Endothelial cell of umbilical vein (primary cell): ENCODE measurements at regions not wholly inside any gene's neighbourhood (a gene's known extent, or its start where the extent isn't known, plus 50 kb on each side); places are given as distances from the start of the nearest gene placed in this dataset.
A peak's percentile ranks its signal among the peaks of the same experiment; 100 is the strongest.

Experiments
- BruUV-seq: library from RNA; stranded (reverse); fragments of 400-500 nt; replicated peaks from 2 replicates; lab custom pipeline; 2021; lab: Mats Ljungman, UMichigan
- CTCF ChIA-PET: fragments of 300-600, 350-600 bp; sonication (Branson Sonifier 250); formaldehyde crosslinking; loops from one replicate; lab custom pipeline; 2021; ENCODE audit warnings: antibody characterized with exemption, inconsistent platforms; lab: Charles Lee
- POLR2A ChIA-PET: fragments of 300-600, 350-600 bp; sonication (Branson Sonifier 250); formaldehyde crosslinking; loops from one replicate; lab custom pipeline; 2021; ENCODE audit warnings: antibody characterized with exemption, inconsistent platforms; lab: Charles Lee
- DNase-seq: peaks from one replicate; pipeline ENCODE4 v3.0.0-alpha.2; 2011; ENCODE audit warnings: low read depth, low spot score
- FAIRE-seq: peaks from 2 replicates; lab custom pipeline; 2011; peaks lifted over from hg19 to GRCh38; lab: Jason Lieb, UNC
- H2AFZ ChIP-seq: 2 replicates; pipeline ENCODE4 v1.6.0; 2012; ENCODE audit warnings: low read depth, low read length, control low read depth, inconsistent platforms
- H3K27ac ChIP-seq: 2 replicates; pipeline ENCODE4 v1.5.1; 2011; ENCODE audit warnings: low read depth, mild to moderate bottlenecking, control low read depth, low read length, moderate library complexity; ENCODE audit not compliant: insufficient read depth
- H3K27me3 ChIP-seq, 2 experiments: 2 replicates each; pipeline versions ENCODE4 v1.6.0 to v1.6.1; 2011; ENCODE audit warnings: low read length in 2 of 2, mixed read lengths in 1 of 2; ENCODE audit not compliant: control insufficient read depth in 2 of 2, insufficient read depth in 2 of 2
- H3K36me3 ChIP-seq, 2 experiments: 2 replicates in 1 of 2; 3 replicates in 1 of 2; pipeline ENCODE4 v1.5.1; 2011; ENCODE audit warnings: low read length in 2 of 2, mild to moderate bottlenecking in 1 of 2, moderate library complexity in 1 of 2; ENCODE audit not compliant: control insufficient read depth in 2 of 2, insufficient read depth in 2 of 2; ENCODE audit errors: extremely low read depth in 1 of 2
- H3K4me1 ChIP-seq: 3 replicates; pipeline ENCODE4 v1.5.1; 2011; ENCODE audit warnings: mild to moderate bottlenecking, low read length; ENCODE audit not compliant: control insufficient read depth, insufficient read depth; ENCODE audit errors: extremely low read depth
- H3K4me2 ChIP-seq: 2 replicates; pipeline ENCODE4 v1.6.1; 2011; ENCODE audit warnings: low read length, control low read depth, mixed read lengths; ENCODE audit not compliant: insufficient read depth
- H3K4me3 ChIP-seq, 3 experiments: fragments of 200-600 bp in 1 of 3; sonication (generic), shearing (Covaris generic) in 1 of 3; replicated peaks in 1 of 3; 2 replicates each; pipeline ENCODE4 v1.5.1; 2011 to 2016; ENCODE audit warnings: control low read depth in 3 of 3, low read length in 3 of 3, mild to moderate bottlenecking in 2 of 3, inconsistent platforms in 1 of 3, low read depth in 1 of 3, moderate library complexity in 1 of 3; ENCODE audit not compliant: insufficient read depth in 1 of 3
- H3K79me2 ChIP-seq: 2 replicates; pipeline ENCODE4 v1.6.0; 2012; ENCODE audit warnings: low read length, inconsistent platforms; ENCODE audit not compliant: control insufficient read depth, insufficient read depth
- H3K9ac ChIP-seq: replicated peaks from 2 replicates; pipeline ENCODE3; 2011; ENCODE audit warnings: low read length, control low read depth; ENCODE audit not compliant: insufficient read depth; ENCODE audit errors: extremely low read depth
- H3K9me1 ChIP-seq: replicated peaks from 3 replicates; pipeline ENCODE4 v1.6.0; 2011; ENCODE audit warnings: mild to moderate bottlenecking, low read length; ENCODE audit not compliant: control insufficient read depth, insufficient read depth; ENCODE audit errors: extremely low read depth
- H3K9me3 ChIP-seq: replicated peaks from 2 replicates; pipeline ENCODE4 v1.5.1; 2012; ENCODE audit warnings: low read length, inconsistent platforms; ENCODE audit not compliant: control insufficient read depth, insufficient read depth
- H4K20me1 ChIP-seq: replicated peaks from 2 replicates; pipeline ENCODE3; 2011; ENCODE audit warnings: mild to moderate bottlenecking, low read length; ENCODE audit not compliant: control insufficient read depth, insufficient read depth; ENCODE audit errors: extremely low read depth
- CTCF ChIP-seq, 2 donors: IDR thresholded peaks; 1 replicate in 1 of 2; 2 replicates in 1 of 2; pipeline ENCODE4 v1.5.1; 2011; ENCODE audit warnings: low read length in 2 of 2, mild to moderate bottlenecking in 2 of 2, moderate library complexity in 2 of 2, control low read depth in 1 of 2, inconsistent platforms in 1 of 2, low read depth in 1 of 2; ENCODE audit not compliant: insufficient read depth in 1 of 2; ENCODE audit errors: extremely low read depth in 1 of 2
- EZH2 ChIP-seq: IDR thresholded peaks from 2 replicates; pipeline ENCODE4 v1.6.1; 2012; ENCODE audit warnings: borderline replicate concordance, low read depth, mild to moderate bottlenecking, moderate library complexity, low read length, inconsistent platforms; ENCODE audit not compliant: severe bottlenecking
- FOS ChIP-seq: IDR thresholded peaks from 2 replicates; pipeline ENCODE4 v1.6.1; 2011; ENCODE audit warnings: mild to moderate bottlenecking, low read length, moderate library complexity, borderline replicate concordance; ENCODE audit not compliant: insufficient read depth
- GATA2 ChIP-seq: IDR thresholded peaks from 2 replicates; pipeline ENCODE4 v1.7.0; 2011; ENCODE audit warnings: low read depth, mild to moderate bottlenecking, moderate library complexity, mixed read lengths, low read length; ENCODE audit not compliant: insufficient read length, insufficient read depth
- JUN ChIP-seq: IDR thresholded peaks from 2 replicates; pipeline ENCODE4 v1.6.1; 2011; ENCODE audit warnings: borderline replicate concordance, low read depth; ENCODE audit not compliant: insufficient read length, insufficient read depth
- MAX ChIP-seq: IDR thresholded peaks from 2 replicates; pipeline ENCODE4 v1.6.1; 2011; ENCODE audit not compliant: insufficient read depth, insufficient read length
- MYC ChIP-seq: IDR thresholded peaks from one replicate; pipeline ENCODE4 v1.6.1; 2011; ENCODE audit warnings: mild to moderate bottlenecking, low read depth, low read length
- POLR2A ChIP-seq: IDR thresholded peaks from 2 replicates; pipeline ENCODE4 v1.6.1; 2012; ENCODE audit warnings: low read depth, mild to moderate bottlenecking, control low read depth, low read length
- POLR2AphosphoS5 ChIP-seq: IDR thresholded peaks from 2 replicates; pipeline ENCODE4 v1.6.1; 2012; ENCODE audit warnings: low read depth, mild to moderate bottlenecking, control low read depth, low read length, moderate library complexity; ENCODE audit not compliant: insufficient read depth
- dilution Hi-C: fragments of 300-500 bp; cut with MboI; formaldehyde crosslinking; loops from one replicate; pipeline ENCODE4 v1.15.0; 2019; ENCODE audit warnings: low sequenced_read_pairs; ENCODE audit not compliant: extremely low pct_ligation_motif_present
- intact Hi-C: fragments of 100-400 bp; cut with micrococcal nuclease; formaldehyde crosslinking; loops from one replicate; pipeline ENCODE4 v1.10.0; 2022

- H3K4me3 ChIP-seq: no peak overlapping the region
- no peaks in the 10 kb centered on the region for H3K36me3 ChIP-seq
- H3K9me3 ChIP-seq: no peaks in the 10 kb centered on the region
- FAIRE-seq (no peak), DNase-seq (peak; percentile 89)
- peak overlapping the region; percentile 78 for H3K27ac ChIP-seq
- H3K27me3 ChIP-seq: no peaks in the 10 kb centered on the region
- H3K4me1 ChIP-seq: peaks cover 39% of the 10 kb centered on the region
- dilution Hi-C loops (no loop called here), intact Hi-C loops (loop anchor here (1.0 to 10.0 kb wide), 5 partner anchors 11 to 628 kb away; no protein-coding TSS in a partner anchor)
- H2AFZ ChIP-seq: peak overlapping the region; percentile 73
- H3K79me2 ChIP-seq: no peaks in the 10 kb centered on the region
- BruUV-seq: TSS peak; percentile 72
- TF ChIP-seq POLR2AphosphoS5 (peak; percentile 70), CTCF (IDR thresholded peaks at IDR 0.05; ENCODE audit: extremely low read depth in 1 of 2, insufficient read depth in 1 of 2, low read depth in 1 of 2, low read length in 2 of 2) (no peak), MYC (no peak), GATA2 (peak; percentile 86), JUN (no peak), POLR2A (peak; percentile 36), MAX (no peak), FOS (peak; percentile 20), EZH2 (no peak)
- ChIA-PET CTCF (interaction anchor here (1.1 kb wide), 1 partner anchor 173 kb away, joined by 4 read pairs; no protein-coding TSS in a partner anchor), POLR2A (no interaction called here)
- H3K4me2 ChIP-seq: peak overlapping the region; percentile 45
- H4K20me1 ChIP-seq: no peaks in the 10 kb centered on the region
- peak overlapping the region; percentile 41 for H3K9ac ChIP-seq
- H3K9me1 ChIP-seq: no peaks in the 10 kb centered on the region
Observed at GRCh38 chr4:157996061-157997028, 176.5 kb downstream of the GASK1B start.
